Activated T-cell treated with anti-CD3 and anti-CD28 coated beads, Interleukin-2, amount 50 U/mL, for 4 hours (primary cell): ENCODE measurements at regions not wholly inside any gene's neighbourhood (a gene's known extent, or its start where the extent isn't known, plus 50 kb on each side); places are given as distances from the start of the nearest gene placed in this dataset.
A peak's percentile ranks its signal among the peaks of the same experiment; 100 is the strongest.

Experiments used
- ATAC-seq, 2 donors: fragments of 200-7000 bp; cut with Tn5 transposase; one replicate each; pipeline ENCODE4 v1.10.0; 2021
- DNase-seq: peaks from one replicate; pipeline ENCODE4 v3.0.0-alpha.2; 2020
- H3K27me3 Mint-ChIP-seq: one replicate; pipeline ENCODE4 v1.8.0; 2021; ENCODE audit warnings: low read depth, mixed read lengths
- H3K36me3 Mint-ChIP-seq: one replicate; pipeline ENCODE4 v1.8.0; 2022; ENCODE audit warnings: mixed read lengths; ENCODE audit not compliant: insufficient read depth
- H3K4me1 Mint-ChIP-seq: one replicate; pipeline ENCODE4 v1.8.0; 2021; ENCODE audit warnings: low read depth, mixed read lengths
- H3K4me3 Mint-ChIP-seq: one replicate; pipeline ENCODE4 v1.8.0; 2021; ENCODE audit warnings: mild to moderate bottlenecking, moderate library complexity, mixed read lengths
- H3K9me3 Mint-ChIP-seq: one replicate; pipeline ENCODE4 v1.8.0; 2021; ENCODE audit warnings: mixed read lengths

DNA sequence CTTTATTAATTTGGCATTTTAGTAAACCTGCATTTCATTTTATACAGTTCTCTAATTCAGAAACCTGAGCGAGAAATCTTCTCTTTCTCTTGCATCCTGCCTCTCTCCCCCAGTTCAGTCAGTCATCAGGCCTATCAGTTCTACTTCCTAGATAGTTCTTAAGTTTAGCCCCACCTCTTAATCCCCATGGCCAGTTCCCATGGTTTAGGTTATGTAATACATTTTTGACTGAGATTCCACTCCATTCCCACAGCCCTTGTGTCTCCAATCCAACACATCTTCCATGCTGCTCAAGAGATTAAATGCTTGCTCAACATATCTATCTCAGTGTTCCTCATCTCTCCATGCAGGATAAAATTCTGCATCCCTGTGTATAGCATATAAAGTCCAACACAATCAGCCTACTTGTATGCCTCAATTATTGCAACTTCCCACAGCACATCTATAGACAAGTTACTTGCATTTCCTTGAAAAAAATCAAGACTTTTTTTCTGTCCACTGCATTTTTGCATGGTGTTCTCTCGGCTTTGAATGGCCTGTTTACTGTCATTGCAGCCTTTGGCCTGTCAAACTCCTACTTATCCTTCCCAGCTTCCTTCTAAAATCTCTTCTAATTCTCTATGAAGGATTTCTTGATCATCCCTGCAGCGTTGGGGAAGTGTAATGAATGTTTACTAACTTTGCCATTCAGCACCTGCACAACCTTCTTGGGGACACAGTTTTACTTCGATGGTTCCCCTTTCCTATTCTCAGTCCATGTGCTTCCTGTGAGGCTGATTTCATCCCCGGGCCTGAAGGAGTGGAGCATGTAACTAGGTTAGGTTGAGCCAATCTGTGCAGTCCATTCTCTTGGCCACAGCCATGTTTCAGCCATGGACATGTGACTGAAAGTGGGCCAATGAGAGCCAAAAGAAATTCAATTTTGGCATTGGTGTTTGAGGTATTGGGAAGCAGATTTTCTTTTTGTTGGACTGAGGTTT lies 80.8 kb downstream of the DACT1 start:
- ATAC-seq = no peak
- no peak for DNase-seq
- peaks cover 3% of the 10 kb centered on the region for H3K27me3 Mint-ChIP-seq
- H3K9me3 Mint-ChIP-seq = no peaks in the 10 kb centered on the region
- H3K36me3 Mint-ChIP-seq = no peaks in the 10 kb centered on the region
- no peak overlapping the region for H3K4me3 Mint-ChIP-seq
- H3K4me1 Mint-ChIP-seq = peaks cover 4% of the 10 kb centered on the region

- no peak for DNase-seq
- Mint-ChIP-seq H3K27me3 (peaks cover 3% of the 10 kb centered on the region), H3K4me1 (no peaks in the 10 kb centered on the region)
Observed at GRCh38 chr14:58721723-58722122, 84.0 kb downstream of the DACT1 start.

GRCh38 chr14:58722441-58722840 lies 84.7 kb downstream of the DACT1 start:
- Mint-ChIP-seq H3K4me1 (no peaks in the 10 kb centered on the region), H3K9me3 (no peaks in the 10 kb centered on the region), H3K27me3 (peaks cover 3% of the 10 kb centered on the region), H3K36me3 (no peaks in the 10 kb centered on the region), H3K4me3 (no peak overlapping the region)
- DNase-seq (no peak), ATAC-seq (no peak)

More at GRCh38 chr14:58721723-58722122, 84.0 kb downstream of the DACT1 start:
- H3K4me3 Mint-ChIP-seq = no peak overlapping the region
- ATAC-seq = no peak
- H3K9me3 Mint-ChIP-seq = no peaks in the 10 kb centered on the region
- H3K36me3 Mint-ChIP-seq = no peaks in the 10 kb centered on the region

GRCh38 chr14:58724206-58724605 lies 86.4 kb downstream of the DACT1 start:
- no peak for ATAC-seq
- H3K36me3 Mint-ChIP-seq = no peaks in the 10 kb centered on the region
- no peaks in the 10 kb centered on the region for H3K9me3 Mint-ChIP-seq
- H3K4me3 Mint-ChIP-seq = no peak overlapping the region
- DNase-seq = no peak
- H3K4me1 Mint-ChIP-seq = no peaks in the 10 kb centered on the region
- H3K27me3 Mint-ChIP-seq = peaks cover 3% of the 10 kb centered on the region

DNA sequence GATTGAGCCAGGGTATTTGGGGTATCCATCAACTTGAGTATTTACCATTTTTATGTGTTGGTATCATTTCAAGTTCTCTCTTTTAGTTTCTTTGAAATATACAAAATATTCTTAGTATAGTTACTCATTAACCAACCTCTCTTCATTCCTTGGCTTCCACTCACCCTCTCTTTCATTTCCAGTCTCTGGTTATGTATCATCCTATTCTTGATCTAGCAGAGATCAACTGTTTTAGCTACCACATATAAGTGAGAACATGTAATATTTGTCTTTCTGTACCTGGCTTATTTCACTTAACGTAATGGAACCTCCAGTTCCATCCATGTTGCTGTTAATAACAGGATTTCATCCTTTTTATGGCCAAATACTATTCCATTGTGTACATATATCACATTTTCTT lies 86.9 kb downstream of the DACT1 start:
- no peaks in the 10 kb centered on the region for H3K4me1 Mint-ChIP-seq
- DNase-seq = no peak
- H3K27me3 Mint-ChIP-seq = peaks cover 2% of the 10 kb centered on the region
- no peak for ATAC-seq
- H3K4me3 Mint-ChIP-seq = no peak overlapping the region
- no peaks in the 10 kb centered on the region for H3K9me3 Mint-ChIP-seq
- no peaks in the 10 kb centered on the region for H3K36me3 Mint-ChIP-seq

GRCh38 chr14:58725226-58725625 lies 87.5 kb downstream of the DACT1 start:
- no peaks in the 10 kb centered on the region for H3K4me1 Mint-ChIP-seq
- no peak for DNase-seq
- H3K36me3 Mint-ChIP-seq = no peaks in the 10 kb centered on the region
- H3K27me3 Mint-ChIP-seq = no peaks in the 10 kb centered on the region
- H3K9me3 Mint-ChIP-seq = no peaks in the 10 kb centered on the region
- H3K4me3 Mint-ChIP-seq = no peak overlapping the region
- ATAC-seq = no peak

GRCh38 chr14:58725871-58726270 lies 88.1 kb downstream of the DACT1 start:
- ATAC-seq = no peak
- Mint-ChIP-seq H3K36me3 (no peaks in the 10 kb centered on the region), H3K27me3 (no peaks in the 10 kb centered on the region), H3K4me3 (no peak overlapping the region), H3K4me1 (no peaks in the 10 kb centered on the region), H3K9me3 (no peaks in the 10 kb centered on the region)
- DNase-seq = no peak

DNA sequence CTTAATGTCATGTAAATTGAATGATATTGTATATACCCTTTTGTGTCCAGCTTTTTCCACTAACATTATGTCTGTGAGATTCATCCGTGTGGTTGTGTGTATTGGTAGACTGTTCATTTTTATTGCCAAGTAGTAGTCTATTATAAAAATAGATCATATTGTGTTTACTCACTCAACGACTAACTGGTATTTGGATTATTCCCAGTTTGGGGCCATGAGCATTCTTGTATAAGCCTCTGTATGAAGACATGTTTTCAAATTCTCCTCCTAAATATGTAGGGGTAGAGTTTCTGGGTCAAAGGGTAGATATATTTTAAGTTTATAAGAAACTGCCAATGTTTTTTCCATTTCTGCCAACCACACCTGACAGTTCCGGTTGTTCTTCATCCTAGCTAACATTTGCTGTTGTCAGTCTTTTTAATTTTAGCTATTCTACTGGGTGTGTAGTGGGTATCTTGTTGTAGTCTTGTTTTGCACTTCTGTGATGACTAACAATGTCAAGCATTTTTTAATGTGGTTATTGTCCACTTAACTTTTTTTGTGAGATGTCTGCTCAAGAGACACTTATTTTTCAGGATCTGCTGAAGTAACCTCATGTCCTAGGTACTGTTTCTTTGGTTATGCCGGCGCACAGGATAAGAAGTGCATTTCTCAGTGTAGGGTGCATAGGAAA lies 93.2 kb downstream of the DACT1 start:
- ATAC-seq (no peak), DNase-seq (no peak)
- no peak overlapping the region for H3K4me3 Mint-ChIP-seq
- H3K9me3 Mint-ChIP-seq = no peaks in the 10 kb centered on the region
- no peaks in the 10 kb centered on the region for H3K36me3 Mint-ChIP-seq
- H3K27me3 Mint-ChIP-seq = peaks cover 5% of the 10 kb centered on the region
- H3K4me1 Mint-ChIP-seq = no peaks in the 10 kb centered on the region

DNA sequence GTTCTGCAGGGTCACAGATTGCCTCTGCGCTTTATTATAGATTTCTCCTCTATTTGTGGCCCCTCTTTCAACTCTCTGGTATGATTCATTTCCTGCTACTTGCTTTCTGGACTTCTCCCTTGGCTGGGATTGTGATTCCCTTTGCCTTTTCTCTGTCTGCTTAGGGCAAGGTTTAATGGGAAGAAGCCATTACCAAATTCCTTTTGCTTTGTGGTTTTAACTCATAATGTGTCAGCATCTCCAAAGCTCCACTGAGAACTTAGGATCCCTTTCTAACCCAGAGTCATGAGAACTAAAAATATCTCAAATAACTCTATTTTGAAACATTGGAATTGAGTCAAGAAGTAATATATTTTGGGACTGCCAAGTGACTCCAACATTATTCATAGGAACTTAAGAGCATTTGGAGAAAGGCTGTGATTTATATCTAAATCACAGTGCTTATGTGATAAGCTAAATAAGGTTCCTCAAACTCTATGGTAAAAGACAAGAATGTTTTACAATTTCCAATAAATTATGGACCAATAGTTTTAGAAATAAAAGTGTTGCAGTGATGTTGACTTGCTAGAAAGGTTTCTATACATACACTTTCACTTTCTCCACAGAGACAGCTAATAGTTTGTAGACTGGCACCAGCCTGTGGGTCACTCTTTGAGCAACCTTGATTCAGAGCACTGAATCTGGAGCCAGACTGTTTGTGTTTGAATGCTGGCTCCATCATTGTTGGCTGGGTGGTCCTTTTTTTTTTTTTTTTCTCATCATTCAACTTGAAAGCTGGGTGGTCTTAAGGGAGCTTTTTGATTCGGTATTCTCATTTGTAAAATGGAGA lies 93.9 kb downstream of the DACT1 start:
- ATAC-seq (no peak), DNase-seq (no peak)
- Mint-ChIP-seq H3K36me3 (no peaks in the 10 kb centered on the region), H3K4me3 (no peak overlapping the region), H3K9me3 (no peaks in the 10 kb centered on the region), H3K4me1 (no peaks in the 10 kb centered on the region), H3K27me3 (peaks cover 8% of the 10 kb centered on the region)

- no peaks in the 10 kb centered on the region for H3K4me1 Mint-ChIP-seq
- DNase-seq (no peak), ATAC-seq (peak in 1 of 2 donors; percentile 28)
- peaks cover 9% of the 10 kb centered on the region for H3K27me3 Mint-ChIP-seq
- no peaks in the 10 kb centered on the region for H3K9me3 Mint-ChIP-seq
- no peak overlapping the region for H3K4me3 Mint-ChIP-seq
- no peaks in the 10 kb centered on the region for H3K36me3 Mint-ChIP-seq
Observed at GRCh38 chr14:58732387-58732786, 94.6 kb downstream of the DACT1 start.

GRCh38 chr14:58733451-58734208 lies 95.9 kb downstream of the DACT1 start:
- ATAC-seq (no peak), DNase-seq (no peak)
- H3K36me3 Mint-ChIP-seq = no peaks in the 10 kb centered on the region
- no peaks in the 10 kb centered on the region for H3K4me1 Mint-ChIP-seq
- H3K27me3 Mint-ChIP-seq = peaks cover 9% of the 10 kb centered on the region
- H3K4me3 Mint-ChIP-seq = no peak overlapping the region
- no peaks in the 10 kb centered on the region for H3K9me3 Mint-ChIP-seq

DNA sequence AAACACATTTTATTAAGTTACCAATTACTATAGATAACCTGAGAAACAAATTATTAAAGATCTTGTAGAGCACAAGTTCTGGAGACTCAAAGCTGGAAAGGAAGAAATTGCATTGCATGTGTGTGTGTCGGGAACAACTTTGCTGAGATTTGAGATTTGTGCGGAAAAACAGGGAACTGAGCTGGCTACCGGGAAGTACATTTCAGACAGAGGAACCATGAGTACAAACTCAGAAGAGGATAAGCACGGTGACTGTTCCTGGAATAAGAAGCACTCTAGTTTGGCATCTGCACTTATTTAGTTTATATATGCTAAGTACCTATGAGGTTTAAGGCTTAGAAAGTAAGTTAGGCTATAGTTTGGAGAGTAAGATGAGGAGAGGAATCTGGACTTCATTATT lies 97.8 kb downstream of the DACT1 start:
- no peak for DNase-seq

DNA sequence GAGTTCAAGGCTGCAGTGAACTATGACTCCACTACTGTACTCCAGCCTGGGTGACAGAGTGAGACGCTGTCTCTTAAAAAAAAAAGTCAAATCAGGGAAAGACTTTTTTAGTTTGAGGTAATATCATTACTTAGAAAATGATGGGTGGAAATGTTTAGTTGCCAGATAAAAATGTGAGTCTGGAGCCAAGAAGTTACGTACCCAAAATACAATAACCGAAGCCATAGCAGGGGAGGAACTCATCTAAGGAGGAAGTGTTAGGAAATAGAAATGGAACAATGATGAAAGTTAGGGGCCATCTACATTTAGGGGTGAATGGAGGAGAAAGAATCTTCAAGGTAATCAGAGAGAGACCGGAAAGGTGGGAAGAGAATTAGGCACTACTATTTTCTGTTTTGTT lies 98.8 kb downstream of the DACT1 start:
- H3K9me3 Mint-ChIP-seq = no peaks in the 10 kb centered on the region
- H3K4me3 Mint-ChIP-seq = no peak overlapping the region
- peaks cover 9% of the 10 kb centered on the region for H3K27me3 Mint-ChIP-seq
- H3K4me1 Mint-ChIP-seq = no peaks in the 10 kb centered on the region
- no peak for DNase-seq
- ATAC-seq = no peak
- no peaks in the 10 kb centered on the region for H3K36me3 Mint-ChIP-seq

More for the DNA sequence above, 97.8 kb downstream of the DACT1 start:
- Mint-ChIP-seq H3K27me3 (peaks cover 9% of the 10 kb centered on the region), H3K4me3 (no peak overlapping the region), H3K36me3 (no peaks in the 10 kb centered on the region), H3K4me1 (no peaks in the 10 kb centered on the region), H3K9me3 (no peaks in the 10 kb centered on the region)
- no peak for ATAC-seq

GRCh38 chr14:58737511-58737910 lies 99.7 kb downstream of the DACT1 start:
- Mint-ChIP-seq H3K4me1 (no peaks in the 10 kb centered on the region), H3K4me3 (no peak overlapping the region), H3K27me3 (peaks cover 9% of the 10 kb centered on the region), H3K36me3 (no peaks in the 10 kb centered on the region), H3K9me3 (no peaks in the 10 kb centered on the region)
- DNase-seq (no peak), ATAC-seq (no peak)
